Neuronal stem cell (in vitro differentiated cells): ENCODE measurements at regions not wholly inside any gene's neighbourhood (a gene's known extent, or its start where the extent isn't known, plus 50 kb on each side); places are given as distances from the start of the nearest gene placed in this dataset.
"Not testable (repeated sequence)": the region's sequence is repeated elsewhere in the genome, so short reads cannot be mapped to it uniquely, and the experiment has no call there.

ENCODE experiments used
- DNase-seq: peaks from one replicate; pipeline ENCODE4 v3.0.0-alpha.2; 2013; ENCODE audit warnings: low spot score
- H2AFZ ChIP-seq: one replicate; pipeline ENCODE4 v1.6.1; 2013; ENCODE audit warnings: mild to moderate bottlenecking, low read length, inconsistent platforms
- H2AK5ac ChIP-seq: 2 replicates; pipeline ENCODE4 v1.6.1; 2013; ENCODE audit warnings: low read depth, mild to moderate bottlenecking, inconsistent platforms, low read length, moderate library complexity, mixed read lengths
- H2BK120ac ChIP-seq: 2 replicates; pipeline ENCODE4 v1.6.1; 2013; ENCODE audit warnings: low read depth, mild to moderate bottlenecking, inconsistent platforms, low read length, moderate library complexity, mixed read lengths
- H2BK12ac ChIP-seq: one replicate; pipeline ENCODE4 v1.6.1; 2013; ENCODE audit warnings: low read length, inconsistent platforms
- H2BK15ac ChIP-seq: 2 replicates; pipeline ENCODE4 v1.6.1; 2013; ENCODE audit warnings: mild to moderate bottlenecking, low read length, inconsistent platforms, mixed read lengths
- H2BK5ac ChIP-seq: one replicate; pipeline ENCODE4 v1.6.1; 2013; ENCODE audit warnings: inconsistent platforms, mild to moderate bottlenecking, low read length, moderate library complexity
- H3K14ac ChIP-seq: one replicate; pipeline ENCODE4 v1.6.1; 2013; ENCODE audit warnings: low read length, inconsistent platforms
- H3K18ac ChIP-seq: 2 replicates; pipeline ENCODE4 v1.6.1; 2013; ENCODE audit warnings: low read length, inconsistent platforms
- H3K23ac ChIP-seq: 2 replicates; pipeline ENCODE4 v1.6.1; 2013; ENCODE audit warnings: low read depth, mild to moderate bottlenecking, mixed read lengths, low read length, inconsistent platforms; ENCODE audit not compliant: poor library complexity
- H3K27ac ChIP-seq: replicated peaks from 3 replicates; pipeline ENCODE4 v1.5.1; 2013; ENCODE audit warnings: low read length, inconsistent platforms
- H3K27me3 ChIP-seq, 3 experiments: 2 replicates each; pipeline ENCODE4 v1.6.1; 2013; ENCODE audit warnings: low read length in 3 of 3, mild to moderate bottlenecking in 2 of 3, inconsistent platforms in 1 of 3, low read depth in 1 of 3, mixed read lengths in 1 of 3, moderate library complexity in 1 of 3; ENCODE audit not compliant: control insufficient read depth in 3 of 3, insufficient read depth in 3 of 3
- H3K36me3 ChIP-seq, 2 donors: replicated peaks in 1 of 2; 2 replicates each; pipeline ENCODE4 v1.6.1; 2013; ENCODE audit warnings: low read length in 2 of 2; ENCODE audit not compliant: control insufficient read depth in 2 of 2, insufficient read depth in 2 of 2
- H3K4ac ChIP-seq: 2 replicates; pipeline ENCODE4 v1.6.1; 2013; ENCODE audit warnings: inconsistent platforms, mild to moderate bottlenecking, low read length, moderate library complexity
- H3K4me1 ChIP-seq, 2 donors: 1 replicate in 1 of 2; 2 replicates in 1 of 2; pipeline ENCODE4 v1.6.1; 2013; ENCODE audit warnings: low read length in 2 of 2, low read depth in 1 of 2; ENCODE audit not compliant: control insufficient read depth in 2 of 2, insufficient read depth in 1 of 2
- H3K4me2 ChIP-seq: one replicate; pipeline ENCODE4 v1.6.1; 2013; ENCODE audit warnings: mild to moderate bottlenecking, low read length, inconsistent platforms; ENCODE audit not compliant: insufficient read depth, poor library complexity, severe bottlenecking
- H3K4me3 ChIP-seq, 2 donors: 2 replicates each; pipeline ENCODE4 v1.5.1; 2013; ENCODE audit warnings: low read length in 2 of 2, mild to moderate bottlenecking in 2 of 2, inconsistent platforms in 1 of 2, moderate library complexity in 1 of 2
- H3K79me1 ChIP-seq: one replicate; pipeline ENCODE4 v1.6.1; 2013; ENCODE audit warnings: low read depth, mild to moderate bottlenecking, inconsistent platforms, low read length, moderate library complexity
- H3K9ac ChIP-seq: one replicate; pipeline ENCODE4 v1.6.1; 2013; ENCODE audit warnings: mild to moderate bottlenecking, low read depth, low read length, inconsistent platforms; ENCODE audit not compliant: poor library complexity
- H3K9me3 ChIP-seq, 2 donors: replicated peaks in 1 of 2; 2 replicates each; pipeline versions ENCODE3 to v1.6.1; 2013; ENCODE audit warnings: low read length in 2 of 2, mild to moderate bottlenecking in 2 of 2, inconsistent platforms in 1 of 2, low read depth in 1 of 2, mixed read lengths in 1 of 2, moderate library complexity in 1 of 2; ENCODE audit not compliant: control insufficient read depth in 2 of 2, insufficient read depth in 1 of 2
- H4K8ac ChIP-seq: one replicate; pipeline ENCODE4 v1.6.1; 2013; ENCODE audit warnings: low read depth, mild to moderate bottlenecking, inconsistent platforms, low read length, moderate library complexity
- H4K91ac ChIP-seq: one replicate; pipeline ENCODE4 v1.6.1; 2013; ENCODE audit warnings: low read length, low read depth, mild to moderate bottlenecking, inconsistent platforms; ENCODE audit not compliant: poor library complexity
- WGBS, 2 donors: extraction: QIAGEN DNeasy Blood & Tissue Kit; methylation state at CpG; one replicate each; pipeline ENCODE4 v1.1.7; 2013; ENCODE audit warnings: missing lambda C conversion rate in 2 of 2, mixed read lengths in 1 of 2; ENCODE audit not compliant: insufficient read length in 2 of 2, insufficient replicate concordance in 1 of 2; ENCODE audit errors: extremely low coverage in 2 of 2; 5-methylcytosine and 5-hydroxymethylcytosine counted together

- no peaks in the 10 kb centered on the region for H3K27me3 ChIP-seq
- H3K14ac ChIP-seq: no peak overlapping the region
- WGBS, 2 donors: 100% methylated on average over 1 of the region's 11 CpGs; no CpG with 5 or more reads in 1 of the 2 donors
- peak overlapping the region; percentile 1 for H2BK12ac ChIP-seq
- no peaks in the 10 kb centered on the region for H3K79me1 ChIP-seq
- H3K36me3 ChIP-seq: no peaks in the 10 kb centered on the region
- H3K4me1 ChIP-seq: peaks cover 0 to 3% of the 10 kb centered on the region in 2 donors
- H3K9me3 ChIP-seq: no peaks in the 10 kb centered on the region
- no peak overlapping the region for H2BK15ac ChIP-seq
- no peak overlapping the region for H4K8ac ChIP-seq
- H3K9ac ChIP-seq: no peak overlapping the region
- H4K91ac ChIP-seq: no peak overlapping the region
- H3K4me2 ChIP-seq: no peak overlapping the region
- no peak overlapping the region for H2AFZ ChIP-seq
- no peak overlapping the region for H2BK5ac ChIP-seq
- H2BK120ac ChIP-seq: no peak overlapping the region
- no peak for DNase-seq
- H3K4ac ChIP-seq: no peak overlapping the region
- no peak overlapping the region for H3K27ac ChIP-seq
- peak overlapping the region; percentile 37 for H3K23ac ChIP-seq
- peak overlapping the region; percentile 77 for H3K18ac ChIP-seq
- H2AK5ac ChIP-seq: peak overlapping the region; percentile 18
- H3K4me3 ChIP-seq: no peak overlapping the region
Observed at GRCh38 chr12:131283191-131283861, 329.6 kb downstream of the ADGRD1 start.

GRCh38 chr12:131283862-131284825 is 330.4 kb downstream of the ADGRD1 start:
- not testable (repeated sequence) for H3K4ac ChIP-seq, H2BK120ac ChIP-seq, H3K36me3 ChIP-seq, H3K27ac ChIP-seq, H3K9ac ChIP-seq, H4K91ac ChIP-seq, H3K9me3 ChIP-seq, DNase-seq, H3K4me1 ChIP-seq, H3K14ac ChIP-seq, H3K27me3 ChIP-seq, H3K79me1 ChIP-seq, H2BK5ac ChIP-seq, H2BK15ac ChIP-seq, H4K8ac ChIP-seq, H2AFZ ChIP-seq, H3K4me2 ChIP-seq, H3K4me3 ChIP-seq
- H2BK12ac ChIP-seq: peak overlapping the region; percentile 1
- peak overlapping the region; percentile 77 for H3K18ac ChIP-seq
- no CpG with 5 or more reads among the region's 32 CpGs for WGBS, 2 donors
- peak overlapping the region; percentile 37 for H3K23ac ChIP-seq
- H2AK5ac ChIP-seq: peak overlapping the region; percentile 18

GRCh38 chr12:131284954-131285904 is 331.5 kb downstream of the ADGRD1 start:
- H3K9me3 ChIP-seq: not testable (repeated sequence)

More at GRCh38 chr12:131284954-131285904, 331.5 kb downstream of the ADGRD1 start:
- not testable (repeated sequence) for H3K27ac ChIP-seq, H3K18ac ChIP-seq, H3K79me1 ChIP-seq, H4K91ac ChIP-seq, H2BK120ac ChIP-seq, H3K9ac ChIP-seq, H3K36me3 ChIP-seq, H2AK5ac ChIP-seq, H3K23ac ChIP-seq, DNase-seq, H3K4me2 ChIP-seq, H3K4me1 ChIP-seq, H2BK5ac ChIP-seq, H2BK12ac ChIP-seq, H3K14ac ChIP-seq, H2BK15ac ChIP-seq, H3K4ac ChIP-seq, H3K4me3 ChIP-seq, H3K27me3 ChIP-seq, H2AFZ ChIP-seq, H4K8ac ChIP-seq
- WGBS, 2 donors: no CpG with 5 or more reads among the region's 9 CpGs
